Spleen (tissue), 11 donors: ENCODE measurements at regions not wholly inside any gene's neighbourhood (a gene's known extent, or its start where the extent isn't known, plus 50 kb on each side); places are given as distances from the start of the nearest gene placed in this dataset.

Experiments
- DNase-seq: peaks from one replicate; pipeline ENCODE4 v3.0.0-alpha.2; 2020
- H3K27ac ChIP-seq, 8 donors: fragments of 200-600 bp; sonication (generic) in 7 of 8; 1 replicate in 4 of 8; 2 replicates in 4 of 8; pipeline versions ENCODE4 v1.5.0 to v1.8.0; 2016 to 2021; ENCODE audit warnings: inconsistent platforms in 4 of 8, mild to moderate bottlenecking in 4 of 8, moderate library complexity in 1 of 8
- H3K27me3 ChIP-seq, 7 donors: fragments of 200-600 bp; sonication (generic) in 6 of 7; replicated peaks in 1 of 7; 1 replicate in 4 of 7; 2 replicates in 3 of 7; pipeline versions ENCODE4 v1.5.0 to v1.8.0; 2016 to 2021; ENCODE audit warnings: inconsistent platforms in 3 of 7, mild to moderate bottlenecking in 1 of 7
- H3K36me3 ChIP-seq, 6 donors: fragments of 200-600 bp; sonication (generic) in 5 of 6; 1 replicate in 4 of 6; 2 replicates in 2 of 6; pipeline versions ENCODE4 v1.5.0 to v1.8.0; 2016 to 2021; ENCODE audit warnings: inconsistent platforms in 2 of 6
- H3K4me1 ChIP-seq, 6 donors: fragments of 200-600 bp; sonication (generic) in 5 of 6; 1 replicate in 3 of 6; 2 replicates in 3 of 6; pipeline versions ENCODE4 v1.5.0 to v1.8.0; 2016 to 2021; ENCODE audit warnings: inconsistent platforms in 3 of 6
- H3K4me3 ChIP-seq, 8 donors: fragments of 200-600 bp; sonication (generic) in 7 of 8; 1 replicate in 4 of 8; 2 replicates in 4 of 8; pipeline versions ENCODE4 v1.5.0 to v1.8.0; 2016 to 2021; ENCODE audit warnings: inconsistent platforms in 4 of 8, mild to moderate bottlenecking in 4 of 8, moderate library complexity in 2 of 8
- H3K9me3 ChIP-seq, 8 donors: fragments of 200-600 bp; sonication (generic) in 7 of 8; 1 replicate in 4 of 8; 2 replicates in 4 of 8; pipeline versions ENCODE4 v1.5.0 to v1.8.0; 2016 to 2021; ENCODE audit warnings: inconsistent platforms in 4 of 8
- CTCF ChIP-seq, 11 experiments: fragments of 200-600 bp in 7 of 11; fragments of 450-650 bp in 4 of 11; sonication (generic) in 4 of 11; IDR thresholded peaks in 8 of 11; conservative IDR thresholded peaks in 3 of 11; 1 replicate in 7 of 11; 2 replicates in 4 of 11; pipeline versions ENCODE4 v1.4.0 to v1.8.0; 2016 to 2021; ENCODE audit warnings: antibody characterized with exemption in 11 of 11, inconsistent platforms in 4 of 11, mild to moderate bottlenecking in 1 of 11
- POLR2A ChIP-seq, 3 donors: fragments of 450-650 bp; IDR thresholded peaks; one replicate each; pipeline ENCODE4 v1.5.1; 2017; ENCODE audit warnings: antibody characterized with exemption in 3 of 3, mild to moderate bottlenecking in 1 of 3
- POLR2AphosphoS5 ChIP-seq, 3 donors: sonication (generic); formaldehyde crosslinking; IDR thresholded peaks; one replicate each; pipeline ENCODE4 v1.5.1; 2017; ENCODE audit warnings: antibody characterized with exemption in 3 of 3
- WGBS, 5 donors: extraction: QIAGEN DNeasy Blood & Tissue Kit in 3 of 5; methylation state at CpG; one replicate each; pipeline versions ENCODE4 v1.1.5 to v1.1.7; 2013 to 2018; 5-methylcytosine and 5-hydroxymethylcytosine counted together
- intact Hi-C: fragments of 100-400 bp; cut with DNase I; formaldehyde crosslinking; loops from one replicate; pipeline ENCODE4 v1.15.0; 2023; ENCODE audit warnings: low total_unique reads
- donor health status: healthy with polysubstance abuse.
- donor health status: DM: no; HTN: no; CAD: no; lungs with moderate emphysema.
- donor health status: DM: no; HTN: no; CAD: no.
- donor health status: Bipolar disorder and iron deficiency.
- donor health status: healthy.
- donor health status: DM: no; HTN: no; CAD: no.
- donor health status: DM: yes; HTN: yes; CAD: no.

GRCh38 chr18:47746615-47747014, 183.8 kb downstream of the SMAD2 start:
- 82 to 95% (median 88%) methylated on average over 4 of the region's 4 CpGs for WGBS, 5 donors
- Histone ChIP-seq H3K9me3 (no peaks in the 10 kb centered on the region), H3K4me3 (no peak overlapping the region), H3K27ac (no peak overlapping the region), H3K27me3 (peaks cover 0 to 28% (median 8%) of the 10 kb centered on the region in 7 donors), H3K36me3 (no peaks in the 10 kb centered on the region), H3K4me1 (peaks cover 0 to 12% (median 9%) of the 10 kb centered on the region in 6 donors)
- TF ChIP-seq CTCF (IDR thresholded peaks at IDR 0.05 in 8 of 11, conservative IDR thresholded peaks at IDR 0.05 in 3 of 11) = no peak
- TF ChIP-seq POLR2A (IDR thresholded peaks at IDR 0.05) = no peak
- TF ChIP-seq POLR2AphosphoS5 (IDR thresholded peaks at IDR 0.05) = no peak
- intact Hi-C loops = loop anchor here (5.0 to 10.0 kb wide), 2 partner anchors 529 to 642 kb away; no protein-coding TSS in a partner anchor
- DNase-seq = no peak

- H3K27me3 ChIP-seq = peaks cover 0 to 25% (median 8%) of the 10 kb centered on the region in 7 donors
- H3K4me1 ChIP-seq = peaks cover 0 to 12% (median 9%) of the 10 kb centered on the region in 6 donors
- no peaks in the 10 kb centered on the region for H3K9me3 ChIP-seq
- intact Hi-C loops = loop anchor here (5.0 to 10.0 kb wide), 2 partner anchors 528 to 640 kb away; no protein-coding TSS in a partner anchor
- no peak overlapping the region for H3K4me3 ChIP-seq
- TF ChIP-seq POLR2A (IDR thresholded peaks at IDR 0.05) = no peak
- no peak for TF ChIP-seq POLR2AphosphoS5 (IDR thresholded peaks at IDR 0.05)
- no peak for TF ChIP-seq CTCF (IDR thresholded peaks at IDR 0.05 in 8 of 11, conservative IDR thresholded peaks at IDR 0.05 in 3 of 11)
- no peak for DNase-seq
- 76 to 92% (median 87%) methylated on average over 4 of the region's 4 CpGs for WGBS, 5 donors
- no peaks in the 10 kb centered on the region for H3K36me3 ChIP-seq
- no peak overlapping the region for H3K27ac ChIP-seq
Observed at GRCh38 chr18:47745227-47745626, 185.2 kb downstream of the SMAD2 start.

DNA sequence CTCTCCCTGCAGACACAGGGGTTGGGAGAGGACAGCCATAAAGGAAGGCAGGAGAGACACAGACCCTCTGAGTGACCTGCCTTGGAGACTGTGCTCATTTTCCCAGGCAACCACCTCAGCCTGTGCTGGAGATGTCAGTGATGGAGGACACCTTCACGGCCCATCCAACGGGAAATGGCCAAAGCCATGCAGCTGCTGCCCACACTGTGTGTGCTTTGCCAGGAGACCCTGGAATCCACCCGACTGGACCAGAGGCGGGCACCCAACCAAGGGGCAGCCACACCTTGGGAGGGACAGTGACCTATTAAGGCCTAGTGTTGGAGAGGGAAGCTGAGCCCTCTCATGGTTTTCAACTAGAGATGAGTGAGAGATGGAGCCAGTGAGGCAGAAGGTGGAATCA, 192.5 kb downstream of the SMAD2 start:
- H3K4me1 ChIP-seq = no peaks in the 10 kb centered on the region
- no peak for DNase-seq
- H3K9me3 ChIP-seq = peaks cover 0 to 9% (median 2%) of the 10 kb centered on the region in 8 donors
- H3K36me3 ChIP-seq = no peaks in the 10 kb centered on the region
- H3K4me3 ChIP-seq = no peak overlapping the region
- H3K27ac ChIP-seq = no peak overlapping the region
- H3K27me3 ChIP-seq = peaks cover 0 to 46% (median 6%) of the 10 kb centered on the region in 7 donors
- WGBS, 5 donors = 93 to 98% (median 95%) methylated on average over 4 of the region's 4 CpGs
- intact Hi-C loops = no loop called here
- TF ChIP-seq CTCF (IDR thresholded peaks at IDR 0.05 in 8 of 11, conservative IDR thresholded peaks at IDR 0.05 in 3 of 11) = no peak
- TF ChIP-seq POLR2AphosphoS5 (IDR thresholded peaks at IDR 0.05) = no peak
- no peak for TF ChIP-seq POLR2A (IDR thresholded peaks at IDR 0.05)

DNA sequence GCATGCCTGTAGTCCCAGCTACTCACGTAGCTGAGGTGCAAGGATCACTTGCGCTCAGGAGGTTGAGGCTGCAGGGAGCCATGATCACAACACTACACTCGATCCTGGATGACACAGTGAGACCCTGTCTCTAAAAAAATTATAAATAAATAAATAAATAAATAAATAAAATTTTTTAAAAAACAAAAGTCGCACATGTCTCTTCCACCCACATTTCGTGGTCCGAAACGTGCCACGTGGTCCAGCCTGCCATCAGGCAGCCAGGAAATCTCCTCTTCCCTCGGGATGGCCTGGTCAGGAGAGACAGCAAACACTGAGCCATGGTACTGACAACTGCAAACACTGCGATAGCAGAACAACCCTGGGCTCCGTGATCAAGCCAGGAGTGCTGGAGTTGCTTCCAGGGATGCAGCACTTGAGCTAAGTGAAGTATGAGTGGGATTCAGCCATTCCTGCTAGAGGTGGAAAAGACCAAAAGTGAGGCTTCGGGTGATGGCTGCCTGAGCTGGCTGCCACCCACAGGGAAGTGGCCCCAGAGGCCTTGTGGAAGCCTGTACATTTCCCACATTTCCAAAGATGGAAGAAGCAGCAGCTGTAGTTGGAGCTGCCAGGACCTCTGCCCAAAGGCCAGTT, 193.1 kb downstream of the SMAD2 start:
- peaks cover 0 to 52% (median 6%) of the 10 kb centered on the region in 7 donors for H3K27me3 ChIP-seq
- 86 to 90% (median 87%) methylated on average over 12 of the region's 12 CpGs for WGBS, 5 donors
- H3K9me3 ChIP-seq = peaks cover 0 to 9% (median 2%) of the 10 kb centered on the region in 8 donors
- no peak overlapping the region for H3K27ac ChIP-seq
- no peaks in the 10 kb centered on the region for H3K36me3 ChIP-seq
- H3K4me1 ChIP-seq = no peaks in the 10 kb centered on the region
- intact Hi-C loops = no loop called here
- DNase-seq = no peak
- H3K4me3 ChIP-seq = no peak overlapping the region
- TF ChIP-seq POLR2AphosphoS5 (IDR thresholded peaks at IDR 0.05) = no peak
- no peak for TF ChIP-seq CTCF (IDR thresholded peaks at IDR 0.05 in 8 of 11, conservative IDR thresholded peaks at IDR 0.05 in 3 of 11)
- no peak for TF ChIP-seq POLR2A (IDR thresholded peaks at IDR 0.05)
